Heart left ventricle (tissue), 13 donors: ENCODE measurements at regions not wholly inside any gene's neighbourhood (a gene's known extent, or its start where the extent isn't known, plus 50 kb on each side); places are given as distances from the start of the nearest gene placed in this dataset.

Experiments
- CTCF ChIP-seq, 12 donors: fragments of 200-600 bp; sonication (generic) in 4 of 12; IDR thresholded peaks; one replicate each; pipeline versions ENCODE4 v1.5.0 to v1.8.0; 2018 to 2022; ENCODE audit warnings: antibody characterized with exemption in 12 of 12, mild to moderate bottlenecking in 5 of 12
- POLR2A ChIP-seq, 2 donors: fragments of 450-650 bp; IDR thresholded peaks; one replicate each; pipeline ENCODE4 v1.6.1; 2017; ENCODE audit warnings: antibody characterized with exemption in 2 of 2, mild to moderate bottlenecking in 2 of 2, moderate library complexity in 2 of 2
- donor health status: ischemic (EF 13 %, LVEDD 7.1; RV severe dilation, severe dysfunction).
- donor health status: DM: no; HTN: yes; CAD: no.
- donor health status: DM: no; HTN: no; CAD: no.
- donor health status: ischemic (EF 25% LVEDD 6.9; RV normal size, moderate dysfunction).
- donor health status: ischemic (EF 25% LVEDD 5.7; RV mildly dilated, moderate dysfunction).
- donor health status: ischemic (EF 35%, LVEDD 5.7; RV mildly dilated, moderate dysfunction).
- donor health status: nonischemic (EF 11% LVEDD 7.7; RV severe dilation, severe dysfunction).
- donor health status: DM: yes; HTN: yes; CAD: no.
- donor health status: PGD.
- donor health status: ischemic (EF 29% LVEDD 5.4; RV normal size, mild dysfunction).
- donor health status: nonischemic (EF 23%, LVEDD 6.1; RV moderate dilation, normal function).

- TF ChIP-seq CTCF (IDR thresholded peaks at IDR 0.05) (no peak), POLR2A (IDR thresholded peaks at IDR 0.05) (no peak)
Observed at GRCh38 chr2:120852200-120852815, 116.6 kb downstream of the GLI2 start.
